ENCODE measurements at regions not wholly inside any gene's neighbourhood (a gene's known extent, or its start where the extent isn't known, plus 50 kb on each side); places are given as distances from the start of the nearest gene placed in this dataset.
"Not testable (repeated sequence)": the region's sequence is repeated elsewhere in the genome, so short reads cannot be mapped to it uniquely, and the experiment has no call there.

DNA sequence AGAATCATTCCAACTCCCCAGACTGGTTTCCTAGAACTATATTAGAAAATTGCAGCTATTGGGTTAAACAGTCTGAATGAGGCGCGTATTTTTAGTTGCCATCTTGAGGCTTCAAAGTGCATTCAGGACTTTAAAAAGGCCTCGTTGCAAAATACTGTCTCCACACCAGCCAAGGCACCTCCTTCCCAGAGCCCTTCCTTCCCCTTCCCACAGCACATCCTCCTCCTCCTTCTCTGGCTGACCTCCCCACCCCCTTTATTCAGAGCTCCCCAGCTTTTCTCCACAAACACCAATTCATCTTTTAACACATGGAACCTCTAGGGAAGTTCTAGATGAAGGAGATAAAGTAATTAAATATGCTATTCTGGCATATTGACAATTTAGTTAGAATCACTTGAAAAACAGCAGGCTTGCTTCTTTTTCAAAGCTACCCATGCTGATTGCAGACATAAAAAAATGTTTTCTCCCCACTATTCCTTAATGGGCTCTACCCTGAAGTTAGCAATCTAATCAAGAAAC, 90.3 kb downstream of the RTP5 start:
- no peak for DNase-seq

DNA sequence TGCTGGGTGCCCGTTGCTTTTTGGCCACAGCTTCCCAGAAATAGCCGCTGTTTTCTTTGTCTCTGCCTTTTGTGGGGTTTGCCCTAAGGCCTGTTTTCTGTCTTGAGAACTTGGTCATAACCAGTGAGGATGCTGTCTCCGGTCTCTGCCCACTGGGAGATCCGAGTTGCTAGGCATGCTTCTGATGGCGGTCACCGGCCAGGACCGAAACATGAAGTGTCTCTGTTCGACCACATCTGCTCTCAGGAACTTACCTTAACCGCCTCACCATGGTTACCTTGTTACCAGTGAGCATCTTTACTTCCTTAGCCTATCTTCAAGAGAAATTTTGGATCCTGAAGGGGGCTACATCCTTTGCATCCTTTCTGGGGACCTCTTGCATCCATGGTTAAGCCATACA, 91.9 kb downstream of the RTP5 start:
- no peak for DNase-seq

DNA sequence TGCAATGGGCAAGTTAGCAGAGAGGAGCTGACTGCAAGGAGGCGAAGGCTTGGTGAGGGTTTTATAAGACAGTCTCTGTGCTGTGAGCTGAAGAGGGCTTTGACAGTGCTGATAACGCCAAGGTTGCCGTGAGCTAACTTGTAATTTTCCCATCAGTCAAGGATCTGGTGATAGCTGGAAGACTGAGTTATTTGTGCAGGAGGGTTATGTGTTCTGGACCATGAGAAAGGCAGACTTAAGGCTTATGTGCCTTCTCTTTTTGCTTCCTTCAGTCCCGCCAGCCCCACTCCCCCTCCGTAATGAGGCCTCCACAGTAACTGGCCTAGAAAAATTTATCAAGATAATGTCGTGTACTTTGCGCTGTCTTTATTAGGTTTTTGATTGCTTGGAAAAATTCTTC, 94.6 kb downstream of the RTP5 start:
- no peak for DNase-seq

DNA sequence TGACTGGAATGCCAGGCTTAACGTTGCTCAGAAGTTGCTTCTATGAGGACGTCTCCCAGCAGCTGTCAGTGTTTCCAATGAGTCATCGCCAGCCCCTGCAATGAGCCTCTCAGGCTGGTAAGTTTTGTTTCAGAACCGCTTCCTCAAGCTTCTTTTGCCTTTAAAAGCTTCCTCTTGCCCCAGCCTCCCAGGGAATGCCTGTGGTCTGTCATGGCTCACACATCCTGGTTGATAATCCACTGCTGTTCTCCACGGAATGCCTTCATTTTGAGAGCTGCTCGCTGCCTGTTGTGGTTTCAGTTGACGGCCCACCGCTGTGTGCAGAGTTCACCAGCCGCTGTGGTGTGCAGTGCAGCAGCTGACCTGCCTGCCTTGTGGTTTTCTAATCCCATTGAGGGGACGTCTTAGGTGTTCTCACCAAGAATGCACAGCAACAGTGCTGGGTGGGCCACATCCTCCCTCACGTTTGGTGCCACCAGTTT, 96.4 kb downstream of the RTP5 start:
- DNase-seq: peak; percentile 96

DNA sequence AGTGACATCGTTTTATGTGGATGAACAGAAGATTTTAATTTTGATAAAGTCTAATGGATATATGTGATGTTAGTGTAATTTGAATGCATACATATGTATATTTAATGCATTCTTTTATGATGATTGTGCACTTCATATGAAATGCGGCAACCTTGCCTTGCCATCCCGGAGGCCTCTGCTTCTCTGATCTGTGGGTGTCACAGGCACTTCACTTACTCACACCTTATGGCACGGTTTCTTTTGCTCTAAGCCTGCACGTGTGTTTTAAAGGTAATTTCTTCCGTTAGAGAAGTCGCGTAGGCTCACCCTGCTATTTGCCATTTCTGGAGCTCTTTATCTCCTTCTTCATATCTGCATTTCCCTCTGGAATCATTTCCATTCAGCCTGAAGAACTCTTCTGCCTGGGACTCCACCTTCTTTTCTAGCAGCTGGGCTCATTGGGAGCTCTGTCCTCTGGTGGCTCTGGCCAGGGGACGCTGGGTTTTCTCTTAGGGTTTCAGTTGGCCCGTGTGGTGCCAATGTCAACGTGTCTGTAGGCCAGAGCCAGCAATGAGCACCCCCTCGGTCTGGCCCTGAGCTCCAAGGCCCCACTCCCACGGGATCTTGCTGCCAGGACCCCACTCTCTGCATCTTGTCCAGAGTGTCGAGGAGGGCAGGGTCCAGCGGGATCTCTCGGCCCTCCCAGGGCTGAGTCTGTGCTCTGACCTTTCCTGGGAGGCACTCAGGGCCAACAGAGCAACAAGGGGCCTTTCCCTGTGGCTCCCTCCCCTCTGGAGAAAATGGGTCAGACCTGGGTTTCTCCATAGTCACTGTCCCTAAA, 97.3 kb downstream of the RTP5 start:
- DNase-seq: no peak

DNA sequence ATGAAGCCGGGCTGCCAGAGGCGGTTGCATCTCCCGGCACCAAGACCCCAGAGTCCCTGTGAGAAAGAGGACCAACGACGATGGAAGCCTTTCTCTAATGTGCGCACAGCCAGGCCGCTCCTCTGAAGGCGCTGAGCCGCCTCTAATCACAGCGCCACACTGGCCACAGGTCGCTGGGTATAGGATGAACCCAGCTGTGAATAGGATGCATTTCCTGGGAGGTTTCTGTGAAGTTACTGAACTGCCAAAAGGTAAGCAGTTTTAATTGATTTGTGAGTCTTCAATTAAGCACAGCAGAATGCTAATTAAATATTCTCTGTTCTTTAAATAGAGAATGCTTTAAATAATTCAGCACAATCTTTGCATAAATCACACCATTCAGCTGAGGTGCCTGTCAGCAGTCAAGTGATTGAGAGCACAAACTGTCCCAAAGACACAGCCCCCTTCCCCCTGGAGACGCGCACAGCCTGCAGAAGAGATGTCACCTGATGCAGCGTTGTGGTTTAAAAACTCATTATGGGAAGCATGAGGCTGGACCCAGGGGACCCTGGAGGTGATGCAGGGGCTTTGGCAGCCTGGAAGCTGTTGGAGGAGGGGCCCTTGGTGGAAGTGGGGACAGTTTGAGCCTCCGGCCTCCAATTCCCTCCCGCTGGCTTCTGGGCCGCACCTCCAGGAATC, 98.1 kb downstream of the RTP5 start:
- DNase-seq: no peak

DNA sequence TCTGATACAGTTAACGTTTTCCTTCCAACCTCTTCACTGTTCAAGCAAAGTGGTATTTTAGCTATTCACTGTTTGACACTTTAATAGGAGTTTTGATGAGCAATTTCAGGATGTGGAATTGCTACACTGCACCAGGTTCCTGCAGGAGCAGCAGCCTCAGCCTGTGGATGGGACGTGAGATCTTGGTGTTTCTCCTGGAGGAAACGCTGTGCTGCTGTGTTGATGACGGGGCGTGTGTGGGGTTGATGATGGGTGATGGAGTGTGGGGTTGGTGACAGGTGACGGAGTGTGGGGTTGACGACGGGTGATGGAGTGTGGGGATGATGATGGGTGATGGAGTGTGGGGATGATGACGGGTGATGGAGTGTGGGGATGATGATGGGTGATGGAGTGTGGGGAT, 98.9 kb downstream of the RTP5 start:
- DNase-seq: no peak

DNA sequence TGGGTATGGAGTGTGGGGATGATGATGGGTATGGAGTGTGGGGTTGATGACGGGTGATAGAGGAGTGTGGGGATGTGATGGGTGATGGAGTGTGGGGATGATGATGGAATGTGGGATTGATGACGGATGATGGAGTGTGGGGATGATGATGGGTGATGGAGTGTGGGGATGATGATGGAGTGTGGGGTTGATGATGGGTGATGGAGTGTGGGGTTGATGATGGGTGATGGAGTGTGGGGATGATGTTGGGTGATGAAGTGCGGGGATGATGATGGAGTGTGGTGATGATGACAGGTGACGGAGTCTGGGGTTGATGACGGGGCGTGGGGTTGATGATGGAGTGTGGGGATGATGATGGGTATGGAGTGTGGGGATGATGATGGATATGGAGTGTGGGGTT, 99.7 kb downstream of the RTP5 start:
- DNase-seq: not testable (repeated sequence)

DNA sequence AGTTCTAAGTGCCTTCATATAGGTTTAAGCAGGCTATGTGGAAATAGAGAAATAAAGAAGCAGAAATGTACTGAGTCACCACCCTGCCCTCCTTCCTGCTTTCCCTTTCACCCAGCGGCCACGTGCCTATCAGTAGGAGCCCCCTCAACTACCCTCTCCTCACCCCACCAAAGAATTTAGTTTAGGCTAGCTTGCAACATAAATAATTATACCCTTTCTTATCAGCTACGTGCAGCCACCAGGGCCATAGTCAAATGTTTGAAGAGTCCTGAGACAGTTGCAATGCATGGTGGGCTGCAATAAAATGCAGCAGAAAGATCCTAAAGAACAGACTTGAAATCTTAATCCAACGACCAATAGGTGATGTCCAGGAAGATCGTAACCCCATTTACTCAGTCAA, 101.2 kb downstream of the RTP5 start:
- peak; percentile 30 for DNase-seq

DNA sequence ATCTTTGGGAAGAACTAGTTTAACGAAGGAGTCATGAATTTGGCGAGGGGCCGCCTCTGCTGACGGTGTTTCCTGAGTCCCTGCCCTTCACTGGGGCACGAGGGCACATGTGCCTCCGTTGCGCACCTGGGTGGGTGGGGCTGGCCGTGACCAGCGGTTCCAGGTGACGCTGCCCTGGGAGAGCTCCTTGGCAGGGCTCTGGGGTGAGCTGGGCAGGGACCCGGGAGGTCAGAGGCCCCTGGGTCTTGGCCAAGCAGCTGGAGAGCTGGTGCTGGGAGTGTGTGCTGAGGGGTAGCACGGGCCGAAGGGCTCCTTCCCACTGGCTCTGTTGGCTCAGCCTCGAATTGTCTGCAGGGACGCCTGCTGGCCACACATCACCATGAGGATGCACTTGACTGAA, 104.6 kb downstream of the RTP5 start:
- no peak for DNase-seq

DNA sequence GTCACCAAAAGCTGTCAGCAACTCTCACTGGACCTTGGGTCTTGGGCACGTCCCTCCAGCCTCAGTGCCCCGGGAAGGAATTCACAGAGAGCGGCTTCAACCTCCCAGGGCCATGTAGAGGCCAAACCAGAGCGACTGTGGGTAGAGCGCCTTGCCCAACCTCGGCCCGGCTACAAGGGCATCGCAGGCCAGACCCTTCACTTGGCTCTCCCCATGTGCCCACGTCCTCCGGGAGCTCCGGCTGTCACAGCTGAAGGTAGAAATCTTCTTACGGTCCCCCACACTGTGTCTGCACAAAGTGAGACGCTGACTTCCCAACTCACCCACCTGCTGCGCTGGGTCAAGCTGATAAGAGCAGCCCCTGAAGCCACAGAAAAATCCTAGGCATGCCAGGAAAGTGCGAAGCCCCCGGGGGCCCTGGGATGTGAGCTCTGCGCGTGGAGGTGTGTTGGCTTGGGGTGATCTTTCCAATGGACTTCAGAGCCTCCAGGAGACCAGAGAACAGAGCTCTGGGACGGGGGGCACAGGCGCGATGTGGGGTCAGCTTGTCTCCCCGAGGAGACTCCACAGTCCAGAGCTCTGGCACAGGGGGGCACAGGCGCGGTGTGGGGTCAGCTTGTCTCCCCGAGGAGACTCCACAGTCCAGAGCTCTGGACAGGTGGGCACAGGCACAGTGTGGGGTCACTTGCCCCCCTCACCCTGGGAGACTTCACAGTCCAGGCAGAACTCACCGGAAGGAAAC, 105.5 kb downstream of the RTP5 start:
- DNase-seq: no peak

DNA sequence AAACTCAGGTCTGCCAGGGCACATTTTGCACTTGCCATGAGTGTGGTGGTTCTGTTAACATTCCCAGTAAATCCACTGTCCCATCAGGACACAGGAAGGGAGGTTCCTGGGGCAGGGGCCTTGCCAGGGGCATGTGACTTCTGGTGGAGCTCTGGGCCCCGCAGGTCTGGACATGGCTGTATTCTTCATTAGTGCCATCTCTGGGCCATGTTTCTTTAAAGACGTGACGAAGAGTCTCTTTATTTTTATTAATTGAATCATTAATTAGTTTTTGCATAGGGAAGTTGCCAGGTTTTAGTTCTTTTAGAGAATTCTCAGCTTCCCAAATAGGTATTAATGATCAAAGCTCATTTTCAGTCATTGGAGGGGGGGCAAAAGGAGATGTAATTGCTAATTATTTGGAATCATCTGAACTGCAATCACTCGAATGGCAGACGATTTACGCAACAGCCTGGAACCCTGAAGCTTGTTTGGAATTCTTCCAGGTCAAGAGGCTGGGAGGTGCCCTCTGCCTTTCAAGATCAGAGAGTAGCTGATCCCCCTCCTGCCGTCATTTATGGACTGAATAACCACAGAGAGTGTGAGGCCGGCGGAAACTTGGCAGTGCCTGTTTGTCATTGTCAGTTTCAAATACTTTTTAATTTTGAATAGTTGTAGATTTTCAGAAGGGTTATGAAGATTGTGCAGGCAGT, 106.2 kb downstream of the RTP5 start:
- no peak for DNase-seq

DNA sequence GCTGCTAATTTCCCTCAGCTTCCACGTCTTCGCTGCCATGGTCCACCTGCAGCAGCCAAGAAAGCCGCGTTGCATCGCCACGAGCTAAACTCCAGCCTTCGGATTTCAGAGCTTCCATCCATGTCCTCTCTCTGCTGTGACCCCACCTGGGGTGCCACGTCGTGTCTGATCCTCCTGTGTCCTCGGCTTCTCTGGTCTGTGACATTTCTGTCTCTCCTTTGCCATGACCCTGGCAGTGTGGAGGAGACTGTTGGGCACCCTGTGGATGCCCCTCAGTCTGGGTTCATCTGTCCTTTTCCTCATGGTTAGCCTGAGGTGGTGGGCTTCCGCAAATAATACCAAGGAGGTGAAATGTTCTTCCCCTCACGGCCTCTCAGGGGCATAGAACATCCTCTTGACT, 106.8 kb downstream of the RTP5 start:
- no peak for DNase-seq

DNA sequence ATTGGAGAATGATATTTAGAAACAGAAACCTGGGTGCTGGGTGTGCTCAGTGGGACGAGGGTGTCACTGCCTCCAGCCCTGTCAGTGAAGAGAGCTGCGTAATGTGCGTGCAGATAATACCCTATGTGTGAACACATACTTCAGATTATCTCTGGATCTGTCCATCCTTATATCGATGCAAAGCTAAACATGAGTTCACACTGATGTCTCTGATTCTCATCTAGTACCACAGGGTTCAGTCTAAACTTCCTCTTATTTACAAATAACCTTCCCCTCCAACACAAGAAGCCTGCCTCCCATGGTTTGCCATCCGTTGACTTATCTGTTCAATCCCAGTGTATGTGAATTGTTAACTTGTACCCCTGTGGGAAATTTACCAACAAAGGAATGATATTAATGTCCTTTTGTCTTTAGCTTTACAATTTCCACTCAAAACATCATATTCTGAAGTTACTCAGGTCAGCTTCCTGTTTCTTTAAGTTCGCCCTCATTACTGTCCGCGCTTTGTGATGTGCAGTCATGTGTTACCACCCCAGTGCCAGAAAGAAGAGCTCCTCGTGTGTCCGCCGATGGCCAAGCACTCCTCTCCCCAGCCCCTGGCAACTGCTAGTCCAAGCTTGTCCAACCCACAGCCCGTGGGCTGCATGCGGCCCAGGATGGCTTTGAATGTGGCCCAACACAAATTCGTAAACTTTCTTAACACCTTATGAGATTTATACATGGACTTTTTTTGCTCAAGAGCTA, 108.2 kb downstream of the RTP5 start:
- no peak for DNase-seq

DNA sequence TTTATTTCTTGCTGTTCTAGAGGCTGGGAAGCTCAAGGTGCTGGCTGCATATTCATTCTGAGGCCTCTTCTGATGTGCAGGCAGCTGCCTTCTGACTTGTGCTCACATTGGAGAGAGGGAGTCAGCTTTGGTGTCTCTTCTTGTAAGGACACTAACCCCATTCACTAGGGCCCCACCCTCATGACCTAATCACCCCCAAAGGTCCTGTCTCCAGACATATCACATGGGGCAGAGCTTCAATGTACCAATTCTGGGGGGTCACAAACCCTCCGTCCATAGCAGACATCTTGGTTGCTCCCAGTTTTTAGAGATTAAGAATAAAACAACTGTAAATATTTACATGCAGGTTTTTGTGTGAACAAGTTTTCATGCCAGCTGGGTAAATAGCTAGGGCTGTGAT, 109.1 kb downstream of the RTP5 start:
- DNase-seq: no peak

DNA sequence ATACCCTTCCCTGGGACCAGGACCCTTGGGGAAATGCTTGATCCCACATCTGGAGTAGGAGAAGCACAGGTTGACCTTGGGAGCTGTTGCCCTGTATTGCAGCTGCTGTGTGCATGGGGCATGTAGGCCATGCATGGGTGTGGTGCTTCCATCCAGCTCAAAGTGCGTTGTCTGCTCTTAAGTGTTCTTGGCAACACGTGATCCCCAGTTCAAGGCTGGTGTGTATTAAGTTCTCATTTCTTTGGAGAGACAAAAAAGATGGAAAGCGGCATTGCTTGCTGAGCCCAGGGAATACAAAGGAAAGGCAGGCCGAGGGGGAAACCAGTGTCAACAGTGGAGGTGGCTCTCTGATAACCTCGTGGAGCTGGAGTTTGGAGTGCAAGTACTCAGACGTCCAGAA, 110.7 kb downstream of the RTP5 start:
- no peak for DNase-seq

DNA sequence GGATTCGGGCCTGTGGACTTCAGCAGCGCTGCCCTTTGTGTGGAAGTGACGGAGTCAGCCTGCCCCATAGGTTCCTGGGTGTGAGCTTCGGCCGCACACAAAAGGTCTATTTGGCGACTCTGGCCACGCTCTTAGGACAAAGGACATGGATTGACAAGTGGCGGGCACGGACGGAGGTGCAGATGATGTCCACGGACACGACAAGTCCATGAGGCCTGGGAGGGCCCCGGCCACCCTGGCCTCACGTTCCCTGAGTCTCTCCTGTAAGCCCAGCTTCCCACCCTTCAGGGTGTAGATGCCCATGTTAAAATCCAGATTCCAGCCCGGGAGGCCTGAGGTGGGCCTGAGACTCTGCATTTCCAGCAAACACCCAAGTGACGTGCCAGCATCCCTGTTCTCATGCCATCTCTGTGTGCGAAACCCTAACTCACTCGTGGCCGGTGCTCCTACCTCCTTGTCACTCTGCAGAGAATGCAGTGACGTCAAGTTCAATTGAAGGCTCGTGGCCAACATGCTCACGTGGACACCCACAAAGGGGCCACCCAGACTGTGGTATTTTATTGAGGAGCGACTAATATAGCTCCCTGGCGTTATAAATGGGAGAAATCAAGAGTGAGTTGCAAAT, 111.7 kb downstream of the RTP5 start:
- no peak for DNase-seq

DNA sequence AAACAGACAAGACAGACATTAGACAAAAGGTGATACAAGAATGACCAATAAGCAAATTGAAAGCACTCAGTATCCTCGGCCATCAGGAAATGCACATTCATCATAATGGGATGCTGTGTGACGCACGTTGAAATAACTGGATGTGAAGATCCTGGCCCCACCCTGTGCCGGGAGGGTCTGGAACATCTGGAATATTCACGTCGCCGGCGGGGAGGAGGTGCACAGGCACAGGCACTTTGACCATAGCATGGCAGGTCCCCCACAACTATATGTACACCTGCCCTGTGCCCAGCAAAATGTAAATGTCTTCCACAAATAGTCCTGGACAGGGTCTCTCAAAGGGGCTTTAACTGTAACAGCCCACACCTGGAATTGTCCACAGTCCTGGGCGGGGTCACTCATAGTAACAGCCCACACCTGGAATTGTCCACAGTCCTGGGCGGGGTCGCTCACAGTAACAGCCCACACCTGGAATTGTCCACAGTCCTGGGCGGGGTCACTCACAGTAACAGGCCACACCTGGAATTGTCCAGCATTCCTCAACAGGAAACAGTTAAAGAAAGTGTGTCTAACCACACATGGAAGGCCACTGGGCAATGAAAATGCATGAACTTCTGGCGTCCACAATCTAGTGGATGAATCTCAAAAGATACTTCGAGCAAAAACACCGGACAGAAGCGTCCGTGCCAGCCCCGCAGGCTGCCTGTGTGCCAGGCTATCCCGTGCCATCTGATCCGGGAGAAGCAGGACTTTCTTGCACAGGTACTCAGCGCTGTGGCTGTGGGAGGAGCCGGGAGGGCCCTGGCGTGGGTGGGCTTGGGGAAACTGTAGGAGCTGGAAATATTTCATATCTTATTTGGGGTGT, 113.4 kb downstream of the RTP5 start:
- DNase-seq: no peak

DNA sequence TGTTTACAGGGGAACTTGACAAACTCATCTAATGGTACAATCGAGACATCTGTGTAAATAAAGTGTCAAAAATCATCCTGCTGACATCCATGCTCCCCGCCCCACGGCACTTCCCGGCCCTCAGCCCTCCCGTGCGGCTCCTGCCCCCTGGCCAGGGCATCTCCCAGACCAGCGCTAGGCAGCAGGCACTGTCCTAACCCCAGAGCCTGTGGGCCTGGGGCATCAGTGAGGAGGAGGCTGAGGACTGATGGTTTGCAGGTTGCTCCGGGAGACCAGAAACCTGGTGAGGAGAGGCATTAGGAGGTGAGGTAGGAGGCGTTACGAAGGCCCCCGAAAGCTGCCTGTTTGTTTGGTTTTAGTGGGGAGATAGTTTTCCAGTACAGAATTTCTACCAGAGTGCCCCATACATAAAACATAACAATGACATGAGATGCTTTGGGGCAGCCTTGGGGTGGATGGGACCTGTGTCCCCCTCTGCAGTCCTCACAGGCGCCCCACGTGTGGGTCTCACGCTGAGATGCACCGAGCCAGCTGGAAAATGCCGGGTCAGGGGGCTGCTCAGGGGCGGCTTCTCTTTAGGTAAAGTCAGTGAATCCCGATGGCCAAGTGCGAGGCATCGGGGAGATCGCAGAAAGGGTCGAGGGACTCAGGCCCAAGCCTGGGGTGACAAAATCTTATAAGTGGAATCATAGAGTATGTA, 114.2 kb downstream of the RTP5 start:
- no peak for DNase-seq

DNA sequence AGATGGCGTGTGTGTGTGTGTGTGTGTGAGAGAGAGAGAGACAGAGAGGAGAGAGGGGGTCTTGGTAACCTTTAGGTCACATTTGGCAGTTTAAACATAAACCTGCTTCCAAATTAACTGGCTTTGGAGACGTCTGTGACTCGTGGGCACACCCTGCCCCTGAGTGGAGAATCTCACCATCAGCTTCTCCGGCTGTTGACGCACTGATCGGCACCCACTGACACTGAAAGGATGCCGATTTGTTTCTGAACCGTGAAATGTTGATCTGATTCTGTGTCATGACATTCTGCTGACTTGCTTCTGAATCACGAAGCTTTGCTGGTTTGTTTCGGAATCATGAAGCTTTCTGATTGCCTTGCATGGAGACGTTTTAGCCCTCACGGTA, 114.7 kb downstream of the RTP5 start:
- DNase-seq: no peak

Measured in inflammatory macrophage treated with lipopolysaccharide for 4 hours (primary cell).